GM18526 (cell line): ENCODE measurements at regions not wholly inside any gene's neighbourhood (a gene's known extent, or its start where the extent isn't known, plus 50 kb on each side); places are given as distances from the start of the nearest gene placed in this dataset.

Experiments used
- POLR2A ChIP-seq: IDR thresholded peaks from 3 replicates; pipeline ENCODE4 v1.6.1; 2011; ENCODE audit not compliant: insufficient read length; ENCODE audit errors: extremely low read depth

DNA sequence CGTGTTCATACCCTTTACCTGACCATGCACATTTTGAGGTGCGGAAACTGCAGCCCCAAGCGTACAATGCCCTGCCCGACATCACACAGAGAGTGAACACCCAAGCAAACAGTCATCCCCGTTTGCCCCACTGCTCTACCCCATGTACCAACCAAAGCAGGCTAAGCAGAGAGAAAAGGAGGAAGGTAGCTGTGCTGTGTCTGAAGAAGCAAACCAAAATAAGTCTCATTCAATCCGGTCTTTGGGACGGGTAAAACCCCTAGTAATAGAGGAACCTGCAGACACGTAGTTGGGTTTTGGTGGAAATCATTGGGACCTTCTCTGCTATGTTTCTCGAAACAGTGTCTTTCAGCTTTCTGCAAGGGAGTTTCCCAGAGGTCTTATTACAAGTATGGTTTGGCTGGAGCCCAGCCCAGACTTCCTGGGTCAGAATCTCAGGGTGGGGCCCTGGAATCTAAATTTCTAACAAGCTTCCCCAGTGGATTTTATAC, 164.6 kb upstream of the HES1 start:
- no peak for TF ChIP-seq POLR2A

DNA sequence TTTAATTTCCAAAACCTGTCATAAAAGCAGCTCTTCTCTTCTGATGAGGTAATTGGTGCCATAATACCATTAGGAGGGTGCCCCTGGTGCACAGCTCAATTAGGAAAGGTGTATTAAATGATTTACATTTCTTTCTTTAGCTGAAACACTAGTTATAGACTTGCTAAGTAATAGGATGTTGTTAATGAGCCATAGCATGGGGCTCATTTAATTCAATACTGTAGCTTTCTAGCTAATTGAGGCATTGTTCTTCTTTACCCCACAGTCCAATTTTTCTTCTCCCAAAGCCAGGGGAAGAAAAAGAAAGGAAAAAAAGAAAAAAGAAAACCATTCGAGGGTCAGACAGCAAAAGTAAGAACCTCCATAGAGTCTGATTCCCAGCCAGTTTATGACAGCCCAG, 164.0 kb upstream of the HES1 start:
- no peak for TF ChIP-seq POLR2A

DNA sequence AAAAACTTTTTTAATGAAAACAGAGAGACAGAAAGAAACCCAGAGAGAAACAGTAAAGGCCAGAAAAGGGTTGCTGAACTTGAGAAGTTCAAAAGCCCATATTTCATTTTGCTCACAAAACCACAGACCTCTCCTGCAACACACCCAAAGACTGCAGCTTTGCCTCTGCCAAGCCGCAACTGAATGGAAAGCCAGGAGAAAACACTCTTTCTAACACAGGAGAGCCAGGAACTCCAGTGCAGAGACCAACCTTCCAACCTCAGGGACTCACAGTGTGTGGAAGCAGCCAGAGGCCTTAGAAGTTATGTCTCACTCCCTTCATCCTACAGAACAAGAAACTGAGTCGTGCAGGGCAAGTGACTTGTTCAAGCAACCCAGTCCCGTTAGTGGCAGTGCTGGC, 163.1 kb upstream of the HES1 start:
- TF ChIP-seq POLR2A, result no peak

DNA sequence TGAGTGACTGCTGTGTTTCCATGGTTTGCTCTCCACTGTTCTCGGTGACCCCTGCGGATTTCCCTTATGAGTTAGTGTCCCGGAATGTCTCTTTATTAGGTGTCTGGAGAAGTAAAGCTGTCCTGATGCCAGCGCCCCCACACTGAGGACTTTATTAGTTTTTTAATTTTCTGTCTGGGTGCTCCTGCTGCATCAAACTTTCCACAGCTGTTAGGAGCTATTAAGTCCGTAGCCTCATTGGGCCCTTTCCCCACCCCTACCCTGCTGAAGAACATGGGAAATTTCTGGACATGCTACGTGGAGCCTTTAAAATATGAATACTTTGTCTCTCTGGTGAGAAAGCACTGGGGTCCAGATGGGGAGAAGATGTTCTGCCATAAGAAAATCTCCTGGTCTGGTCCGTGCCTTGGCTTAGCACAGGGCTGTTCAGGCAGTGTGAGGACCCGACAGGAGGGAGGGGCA, 161.7 kb upstream of the HES1 start:
- no peak for TF ChIP-seq POLR2A

DNA sequence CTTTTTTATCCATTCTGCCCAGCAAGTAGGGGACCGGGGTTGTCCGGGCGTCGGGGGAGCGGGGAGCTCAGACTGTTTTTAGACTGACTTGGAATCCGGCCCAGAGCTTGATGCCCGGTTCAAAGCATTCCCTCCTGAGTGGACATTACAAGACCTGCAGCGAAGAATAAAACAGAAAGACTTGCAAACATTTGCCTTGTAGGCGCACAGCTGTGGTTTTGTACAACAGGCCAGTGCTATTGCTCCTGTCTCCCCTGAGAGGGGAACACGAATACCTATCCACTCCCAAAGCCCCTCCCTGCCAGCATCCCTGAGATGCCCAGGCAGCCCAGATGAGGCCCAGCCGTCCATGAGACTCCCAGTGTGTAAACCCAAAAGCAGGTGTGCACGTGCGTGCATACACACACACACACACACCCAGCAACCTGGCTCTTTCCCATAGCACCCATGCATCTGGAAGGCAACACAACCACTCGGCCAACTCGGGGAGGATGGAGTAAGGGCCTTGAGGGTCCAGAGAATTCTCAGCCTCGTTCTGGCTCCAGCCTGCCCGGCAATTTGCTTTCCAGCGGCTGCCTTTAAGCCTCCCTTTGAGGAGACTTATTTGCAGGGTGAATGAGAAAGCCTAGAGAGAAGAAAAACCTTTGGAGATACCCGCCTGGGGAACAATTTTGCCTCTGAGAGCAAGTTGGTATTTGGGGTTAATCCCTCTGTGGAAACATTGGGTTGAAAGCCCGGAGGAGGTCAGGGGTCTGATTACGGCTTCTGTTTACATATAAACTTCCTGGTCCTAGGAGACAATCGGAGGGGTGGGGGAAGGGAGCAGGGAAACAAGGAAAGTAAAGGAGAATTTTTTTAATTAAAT, 161.0 kb upstream of the HES1 start:
- no peak for TF ChIP-seq POLR2A

DNA sequence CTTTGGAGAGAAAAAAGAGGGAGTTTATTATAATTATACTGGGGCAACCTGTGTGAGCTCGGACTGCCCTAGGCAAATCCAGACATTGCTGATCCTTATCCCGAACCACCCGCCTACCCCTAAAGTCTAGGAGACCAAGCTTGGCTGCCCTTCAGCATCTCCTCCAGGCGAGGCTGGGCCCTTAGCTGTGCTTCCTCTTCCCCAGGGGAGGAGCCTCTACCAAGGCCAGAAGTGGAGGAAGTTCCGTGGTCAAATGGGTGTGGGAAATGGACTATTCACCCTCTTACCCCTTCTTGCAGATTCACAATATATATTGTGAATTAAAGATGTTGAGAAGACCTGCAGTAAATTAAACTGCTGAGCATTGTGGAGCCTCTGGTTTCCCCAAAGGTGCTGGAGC, 158.3 kb upstream of the HES1 start:
- no peak for TF ChIP-seq POLR2A

DNA sequence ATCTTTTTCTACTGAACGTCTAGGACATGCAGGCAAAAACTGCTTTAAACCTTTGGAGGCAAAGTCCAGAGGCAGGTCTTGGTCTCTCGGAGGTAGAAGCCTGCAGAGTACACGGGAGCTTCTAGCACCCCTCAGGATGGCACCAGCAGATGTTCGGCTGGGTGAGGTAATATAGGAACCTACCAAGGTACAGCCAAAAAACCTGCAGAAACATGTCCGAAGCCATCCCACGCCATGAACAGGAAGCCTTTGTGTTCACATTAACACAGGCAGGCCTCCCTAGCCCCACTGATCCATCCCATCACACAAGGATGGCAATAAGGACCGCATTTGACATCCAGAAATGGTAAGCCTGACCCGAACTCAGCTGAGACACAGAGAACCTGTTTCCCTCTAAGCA, 157.9 kb upstream of the HES1 start:
- no peak for TF ChIP-seq POLR2A

DNA sequence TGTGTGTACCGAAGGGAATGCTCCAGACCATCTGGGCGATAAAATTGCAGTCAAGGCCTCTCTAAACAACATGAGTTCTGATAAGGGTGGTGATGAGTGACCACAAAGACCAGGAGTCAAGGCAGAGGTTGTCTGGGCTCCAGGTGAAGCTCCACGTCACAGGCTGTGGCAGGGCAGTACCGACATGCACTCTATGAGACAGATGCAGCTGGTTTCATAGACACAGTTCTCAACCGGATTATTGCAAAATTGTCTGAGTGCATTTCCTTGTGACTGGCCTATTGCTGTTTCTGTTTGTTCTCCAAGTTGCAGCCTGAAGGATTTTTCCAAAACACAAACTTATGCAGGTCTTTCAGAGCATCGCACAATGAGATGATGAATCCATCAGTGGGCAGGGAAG, 157.5 kb upstream of the HES1 start:
- no peak for TF ChIP-seq POLR2A

DNA sequence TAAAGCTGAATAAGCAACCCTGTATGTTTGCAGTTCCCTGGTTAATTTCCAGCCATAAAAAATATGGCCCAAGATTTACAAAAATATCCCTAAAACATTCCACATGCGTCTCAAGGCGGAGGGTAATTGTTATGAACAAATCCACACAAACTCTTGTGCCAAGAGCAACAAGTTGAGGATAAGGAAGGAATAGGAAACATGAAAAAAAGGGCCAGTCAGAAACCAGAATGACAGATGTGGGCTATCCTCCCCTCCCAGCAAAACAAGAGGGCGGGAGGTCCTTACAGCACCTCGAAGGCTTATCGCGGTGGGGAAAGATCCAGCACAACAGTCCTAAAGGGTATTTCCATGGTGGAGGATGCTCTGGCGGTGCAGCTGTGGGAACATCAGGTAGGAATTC, 155.6 kb upstream of the HES1 start:
- TF ChIP-seq POLR2A, result no peak

DNA sequence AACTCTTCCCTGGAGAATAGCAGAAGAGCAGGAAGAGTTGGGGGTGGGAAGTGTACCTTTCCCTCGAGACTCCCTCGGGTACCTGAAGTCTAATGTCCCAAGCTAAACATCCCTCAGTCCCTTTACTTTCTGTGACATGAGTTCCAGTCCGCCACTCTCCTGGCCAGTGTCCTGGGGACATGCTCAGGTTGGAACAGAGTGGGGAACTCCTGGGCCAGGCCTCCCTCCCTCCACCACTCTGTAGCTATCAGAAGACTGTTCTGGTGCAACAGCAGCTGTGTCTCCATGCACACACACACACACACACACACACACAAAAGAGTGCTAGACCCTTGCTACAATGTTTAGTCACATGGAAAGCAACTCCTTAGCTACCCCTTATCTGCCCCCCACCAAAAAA, 155.0 kb upstream of the HES1 start:
- no peak for TF ChIP-seq POLR2A

DNA sequence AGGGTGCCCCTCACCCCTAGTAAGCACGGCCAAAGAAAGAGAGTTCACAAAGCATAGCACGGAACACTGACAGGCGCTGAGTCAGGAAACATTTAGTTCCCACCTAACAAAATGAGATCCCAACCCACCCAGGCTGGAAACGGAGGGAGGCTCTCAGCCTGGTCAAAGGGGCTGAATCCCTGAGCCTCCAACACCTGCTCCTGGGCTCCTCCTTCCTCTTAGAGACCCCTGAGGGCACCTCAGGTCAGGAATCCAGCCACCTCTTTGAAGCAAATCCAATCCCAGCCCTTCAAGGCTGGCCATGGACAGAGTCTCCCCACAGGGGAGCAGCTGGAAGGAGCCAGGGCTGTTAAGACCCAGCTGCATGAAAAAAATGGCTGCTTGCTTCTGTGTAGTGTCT, 154.4 kb upstream of the HES1 start:
- no peak for TF ChIP-seq POLR2A

DNA sequence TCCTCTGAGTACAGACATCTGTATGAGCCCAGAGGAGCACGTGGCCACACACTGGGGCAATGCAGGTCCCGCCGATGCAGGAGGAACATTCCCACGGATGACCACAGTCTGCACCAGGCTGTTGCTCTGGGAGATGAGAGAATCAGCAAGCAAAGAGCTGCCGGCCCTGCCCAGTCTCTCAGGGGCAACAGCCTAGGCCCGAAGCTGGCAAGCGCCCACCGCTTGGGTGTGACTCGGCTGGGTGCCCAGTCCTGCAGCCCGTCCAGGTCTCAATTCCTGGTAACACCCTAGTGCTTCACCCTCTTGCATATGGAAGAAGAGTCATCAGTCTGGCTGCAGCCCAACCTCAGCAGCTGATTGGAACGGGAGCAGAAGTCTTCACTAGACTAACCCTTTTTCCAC, 153.7 kb upstream of the HES1 start:
- no peak for TF ChIP-seq POLR2A

DNA sequence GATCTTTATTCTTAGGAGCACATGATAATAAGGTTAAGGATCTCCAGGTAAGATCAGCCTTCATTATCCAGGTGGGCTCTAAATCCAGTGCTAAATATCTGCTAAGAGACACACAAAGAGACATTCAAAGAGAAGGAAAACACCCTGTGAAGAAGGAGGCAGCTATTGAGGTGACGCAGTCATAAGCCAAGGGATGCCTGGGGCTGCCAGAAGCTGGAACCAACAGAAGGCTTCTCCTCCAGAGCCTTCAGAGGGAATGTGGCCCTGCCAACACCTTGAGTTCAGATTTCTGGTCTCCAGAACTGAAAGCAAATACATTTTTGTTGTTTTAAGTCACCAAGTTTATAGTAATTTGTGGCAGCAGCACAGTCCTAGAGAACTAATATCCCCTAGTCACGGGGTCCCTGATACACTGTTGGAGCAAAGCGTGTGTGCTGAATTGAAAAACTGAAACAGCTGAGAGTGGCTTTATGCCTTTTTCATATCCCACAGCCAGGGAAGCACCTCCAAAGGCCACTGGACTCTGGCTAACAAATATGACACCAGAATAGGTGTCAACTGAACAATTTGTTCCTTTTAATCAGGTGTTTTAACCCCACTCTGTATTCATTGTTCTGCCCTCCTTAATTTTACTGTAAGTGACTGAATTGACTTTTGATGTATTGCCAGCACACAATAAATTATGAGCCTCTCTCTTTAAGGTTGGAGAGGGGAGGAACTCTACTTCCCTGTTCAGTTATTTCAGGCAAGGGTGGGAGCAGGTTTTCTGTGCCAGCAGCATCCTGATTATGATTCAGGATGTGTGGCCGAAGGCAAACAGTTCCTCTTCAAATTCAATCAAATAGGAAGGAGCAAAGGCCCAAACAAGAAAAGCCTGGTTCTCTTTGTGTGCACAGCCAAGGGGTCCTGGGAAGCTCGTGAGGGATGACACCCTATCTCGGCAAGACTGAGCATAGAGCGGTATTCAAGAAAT, 151.8 kb upstream of the HES1 start:
- TF ChIP-seq POLR2A, result no peak

DNA sequence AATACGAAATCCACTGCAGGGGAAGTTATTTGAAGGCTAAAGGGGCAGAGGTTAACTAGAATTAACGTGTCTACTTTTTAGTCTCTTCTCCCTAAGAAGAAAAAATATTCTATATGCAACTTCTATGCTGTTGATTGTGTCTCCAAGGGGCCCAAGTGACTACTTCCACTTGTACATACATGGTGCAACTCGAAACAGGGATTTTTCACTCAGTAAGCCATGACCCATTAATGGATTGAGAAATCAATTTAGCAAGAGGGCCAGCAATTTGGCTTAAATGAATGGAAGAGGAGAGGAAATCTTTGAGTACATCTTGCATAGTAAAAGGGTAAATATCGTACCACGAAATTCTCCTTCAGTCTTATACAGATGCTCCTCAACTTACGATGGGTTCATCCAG, 151.1 kb upstream of the HES1 start:
- TF ChIP-seq POLR2A, result no peak

DNA sequence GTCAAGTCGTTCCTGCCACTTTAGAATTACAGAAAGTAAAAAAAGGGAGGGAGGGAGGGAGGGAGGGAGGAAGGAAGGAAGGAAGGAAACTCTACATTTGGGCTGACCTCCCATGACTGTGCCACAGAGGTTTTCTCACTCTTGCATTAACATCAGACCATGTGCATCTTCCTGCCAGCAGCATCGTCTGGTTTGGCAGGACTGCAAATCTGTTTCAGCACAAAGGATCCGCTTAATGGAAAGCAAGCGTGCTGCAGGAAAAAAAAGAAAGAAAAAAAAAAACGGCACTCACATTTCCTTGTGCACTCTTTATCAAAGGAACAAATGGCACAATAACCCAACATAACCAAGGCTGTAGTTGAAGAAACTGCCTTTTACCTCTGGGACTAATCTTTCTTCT, 148.8 kb upstream of the HES1 start:
- no peak for TF ChIP-seq POLR2A

DNA sequence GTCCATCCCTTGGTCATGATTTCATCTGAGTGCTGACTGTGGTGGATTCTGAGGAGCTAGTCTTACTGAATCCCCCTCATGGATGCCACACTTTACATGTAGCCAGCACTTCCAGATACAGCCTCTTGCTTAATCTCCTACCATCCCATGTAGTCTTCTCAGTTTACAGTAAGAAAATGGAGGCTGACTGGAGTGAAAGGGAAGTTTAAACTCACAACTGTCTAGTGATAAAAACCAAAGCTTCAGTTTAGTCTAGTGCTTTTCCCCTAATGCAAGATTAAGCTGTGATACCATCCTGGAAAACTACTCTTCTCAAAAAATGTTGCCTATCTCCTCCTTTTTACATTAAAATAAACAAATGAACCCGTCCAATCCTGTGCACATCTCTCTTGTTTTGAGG, 146.8 kb upstream of the HES1 start:
- no peak for TF ChIP-seq POLR2A
